ENCODE measurements at regions not wholly inside any gene's neighbourhood (a gene's known extent, or its start where the extent isn't known, plus 50 kb on each side); places are given as distances from the start of the nearest gene placed in this dataset.
"Not testable (repeated sequence)": the region's sequence is repeated elsewhere in the genome, so short reads cannot be mapped to it uniquely, and the experiment has no call there.

DNA sequence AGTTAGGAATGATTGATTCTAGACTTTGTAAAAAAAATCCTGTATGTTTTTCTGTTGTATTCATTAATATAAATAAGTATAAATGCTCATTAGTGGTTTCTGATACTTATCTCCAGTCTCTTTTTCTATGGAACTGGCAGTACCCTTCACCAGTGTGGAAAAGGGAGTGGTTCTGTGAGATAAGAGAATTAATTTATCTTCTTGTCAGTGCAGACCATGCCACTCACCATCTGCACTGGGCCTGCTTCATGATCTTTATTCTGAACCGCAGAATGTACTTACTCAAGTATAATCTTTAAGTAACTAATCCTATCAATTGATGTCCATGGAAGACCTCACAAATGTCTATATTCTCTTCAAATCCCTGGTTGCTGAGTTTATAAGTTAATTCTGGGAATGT, 836.1 kb upstream of the CDH8 start:
- DNase-seq, result no peak

DNA sequence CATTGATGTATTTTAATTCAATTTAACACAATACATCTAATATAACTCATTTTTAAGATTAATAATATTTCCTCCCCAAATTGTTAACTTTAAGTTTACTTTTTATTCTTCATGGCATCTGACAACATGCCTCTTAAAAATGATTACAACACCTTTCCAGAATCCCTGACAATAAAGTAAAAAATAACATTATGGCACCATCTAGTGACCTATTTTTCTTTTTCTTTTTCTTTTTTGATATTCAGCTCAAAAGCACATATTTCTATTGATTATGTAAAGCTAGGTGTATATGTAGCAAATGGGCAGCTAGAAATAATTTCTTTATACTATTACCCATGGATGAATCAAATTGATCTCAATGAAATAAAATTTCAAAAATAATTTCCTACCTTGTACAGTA, 834.3 kb upstream of the CDH8 start:
- DNase-seq, result peak; percentile 9

DNA sequence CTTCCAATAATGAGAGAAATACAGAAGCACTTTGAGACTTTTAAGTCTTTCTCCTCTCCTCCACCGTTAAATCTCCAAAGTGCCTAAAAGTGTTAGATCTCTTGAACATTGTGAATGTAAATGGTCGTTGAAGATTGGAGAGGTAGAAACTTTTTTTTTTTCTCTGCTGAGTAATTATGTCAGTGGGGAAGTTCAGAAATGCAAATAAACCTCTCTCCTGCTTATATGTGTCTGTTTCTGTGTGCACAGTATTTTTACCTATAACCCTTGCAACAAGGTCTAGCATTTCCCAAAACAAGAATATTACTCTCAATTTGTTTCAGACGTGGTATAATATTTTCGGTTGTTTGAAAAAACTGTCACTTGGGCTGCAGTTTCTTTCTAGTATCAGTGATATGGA, 833.6 kb upstream of the CDH8 start:
- DNase-seq, result no peak

DNA sequence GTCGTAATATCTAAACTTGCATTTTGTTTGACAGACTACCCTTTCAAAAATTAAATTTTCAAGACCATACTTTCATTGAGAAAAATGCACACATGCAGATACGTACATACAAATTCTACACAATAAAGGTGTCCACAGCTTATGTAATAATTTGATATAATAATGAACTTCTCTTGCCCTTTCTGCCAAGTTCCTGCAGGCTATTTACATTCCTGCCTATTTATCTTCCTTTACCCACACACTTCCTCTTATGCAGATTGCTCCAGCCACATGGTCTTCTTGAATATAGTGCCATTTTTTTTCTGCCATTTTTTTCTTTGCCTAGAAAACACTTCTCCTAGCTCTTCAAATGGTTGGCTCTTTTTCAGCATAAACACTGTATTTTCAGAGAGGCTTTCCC, 826.9 kb upstream of the CDH8 start:
- DNase-seq, result no peak

DNA sequence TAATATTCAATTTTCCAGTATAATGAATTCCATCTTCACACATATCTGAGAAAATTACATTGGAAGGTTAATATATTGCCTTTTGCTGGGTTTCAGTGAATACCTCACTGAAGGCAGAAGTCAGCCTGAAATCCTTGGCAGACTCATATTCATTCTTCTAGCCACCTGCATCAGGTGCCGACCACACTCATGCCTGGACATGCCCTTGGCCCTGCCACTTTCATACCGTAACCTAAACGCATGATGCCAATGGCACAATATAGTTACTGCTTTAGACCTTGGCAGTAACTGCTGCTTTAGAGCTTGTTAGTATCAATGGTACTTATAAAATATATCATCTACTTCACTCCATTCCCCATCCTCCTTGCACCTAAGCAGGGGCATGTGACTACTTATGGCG, 817.6 kb upstream of the CDH8 start:
- DNase-seq, result no peak

DNA sequence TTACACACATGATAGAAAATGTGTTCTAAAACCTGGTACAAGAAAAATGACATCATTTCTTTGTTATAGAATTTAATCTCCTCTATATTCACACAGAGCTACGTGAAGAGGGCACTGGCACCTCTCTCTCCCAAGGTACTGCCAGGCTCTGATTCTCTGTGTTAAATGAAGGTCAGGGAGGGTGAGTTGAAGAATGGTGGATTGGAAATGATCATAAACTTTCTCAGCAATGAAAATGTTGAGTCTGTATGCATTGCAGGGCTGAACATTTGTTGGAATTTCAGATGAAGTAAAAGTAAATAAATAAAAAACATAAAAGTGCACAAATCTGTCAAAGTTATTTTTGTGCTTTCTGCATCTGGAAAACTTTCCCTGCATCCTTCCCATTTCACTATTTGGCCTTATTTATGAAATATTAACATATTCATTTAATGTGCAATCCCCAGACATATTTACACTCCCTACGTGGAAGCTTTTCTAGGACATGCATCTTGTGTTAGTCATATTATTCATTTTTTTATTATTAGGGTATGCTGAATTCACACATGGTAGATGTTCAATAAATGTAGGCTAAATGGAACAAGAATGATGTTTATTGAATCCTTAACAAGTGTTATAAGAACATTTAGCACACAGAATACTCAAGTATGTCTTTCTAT, 810.3 kb upstream of the CDH8 start:
- DNase-seq, result no peak

DNA sequence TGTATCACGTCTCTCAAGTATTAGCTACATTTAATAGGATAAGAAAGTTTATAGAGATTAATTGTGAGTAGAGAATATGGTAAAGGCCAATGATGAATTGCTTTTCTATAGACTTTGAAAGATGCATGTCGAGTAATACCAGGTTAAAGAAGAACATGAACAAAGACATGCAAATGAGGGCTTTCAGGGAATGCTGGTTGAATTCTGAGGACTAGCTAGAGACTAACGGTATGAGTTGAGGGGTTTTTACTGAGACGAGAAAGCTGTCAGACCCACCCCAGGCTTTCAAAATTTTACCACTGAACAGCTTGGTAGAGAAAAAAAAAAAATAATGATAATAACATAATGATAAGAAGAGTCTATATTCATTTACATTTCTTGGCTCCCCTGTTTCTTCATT, 796.0 kb upstream of the CDH8 start:
- no peak for DNase-seq

DNA sequence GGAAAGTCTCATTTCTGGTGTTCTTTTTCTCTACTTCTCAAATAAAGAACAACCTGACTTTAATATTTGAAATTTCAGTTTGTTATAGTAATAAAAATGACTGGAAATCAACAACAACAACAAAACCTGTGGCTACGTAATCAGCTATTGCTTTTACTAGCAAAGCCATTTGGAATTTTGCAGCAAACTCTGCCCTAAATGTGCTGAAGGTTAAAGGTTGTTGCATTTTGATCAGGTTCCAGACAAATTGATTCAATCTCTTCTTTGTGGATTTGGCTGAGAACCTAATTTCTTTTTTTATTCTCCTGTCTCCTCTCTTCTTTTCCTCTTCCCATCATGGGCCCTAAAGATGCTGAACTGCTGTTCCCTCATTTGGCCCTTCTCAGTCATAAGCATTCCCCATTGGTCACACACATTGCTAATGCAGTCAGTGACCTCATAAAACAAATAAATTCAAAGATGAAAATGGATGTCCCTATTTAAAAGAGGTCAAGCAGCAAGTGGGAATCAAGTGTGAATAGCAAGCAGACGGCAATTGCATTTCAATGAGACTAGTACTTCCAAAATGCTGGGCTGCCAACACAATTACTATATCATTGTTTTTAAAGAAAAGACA, 795.1 kb upstream of the CDH8 start:
- no peak for DNase-seq

DNA sequence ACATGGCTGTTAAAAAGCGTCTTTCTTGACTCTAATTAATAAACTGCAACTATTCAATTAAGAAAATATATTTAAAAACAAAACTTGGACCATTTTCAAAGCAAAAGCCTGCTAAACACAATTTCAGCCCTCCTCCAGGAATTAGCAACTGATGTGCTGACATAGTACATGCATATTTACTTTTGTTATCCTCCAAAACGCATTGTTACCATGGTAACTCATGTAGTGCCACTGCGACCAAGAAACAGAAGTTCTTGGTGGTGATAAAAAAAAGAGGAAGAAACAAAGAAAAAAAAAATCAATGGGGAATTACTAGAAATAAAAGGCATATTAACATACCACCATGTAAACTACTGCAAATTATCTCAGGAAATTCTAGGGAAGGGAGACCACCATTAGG, 793.4 kb upstream of the CDH8 start:
- peak; percentile 44 for DNase-seq

DNA sequence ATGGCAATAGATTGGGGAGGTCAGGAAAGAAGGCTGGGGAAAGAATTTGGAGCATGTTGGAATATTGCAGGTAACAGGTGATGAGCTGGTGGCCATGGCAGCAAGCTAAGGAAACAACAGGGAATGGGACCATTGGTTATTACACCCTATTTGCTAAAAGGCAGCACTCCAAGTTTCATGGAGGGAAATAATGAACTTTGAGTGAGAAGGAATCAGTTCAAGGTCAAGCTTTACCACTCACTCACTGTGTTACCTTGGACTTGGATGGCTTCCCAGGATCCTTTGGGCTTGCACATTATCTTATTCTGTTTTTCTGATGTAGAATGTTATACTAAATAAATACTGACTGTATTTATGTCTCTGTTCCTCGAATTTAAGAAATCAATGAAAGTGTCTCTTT, 792.8 kb upstream of the CDH8 start:
- DNase-seq, result no peak

DNA sequence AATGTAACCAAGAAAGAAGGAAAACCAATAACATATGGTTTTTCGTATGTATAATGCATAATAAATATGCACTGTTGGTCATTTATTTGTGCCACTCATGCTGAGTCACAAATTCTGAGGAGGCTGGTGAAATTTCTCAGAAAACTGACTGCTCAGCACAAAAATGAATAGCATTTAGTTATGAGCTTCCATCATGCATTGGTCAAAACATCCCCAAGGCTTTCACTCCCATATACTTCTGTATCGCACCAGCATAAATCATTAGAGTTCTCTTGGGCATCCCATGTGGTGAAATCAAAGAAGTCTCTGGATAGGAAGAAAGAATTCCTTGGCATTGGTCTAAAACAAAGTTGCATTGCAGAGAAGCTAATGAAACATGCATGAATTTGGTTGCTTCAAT, 785.6 kb upstream of the CDH8 start:
- no peak for DNase-seq

DNA sequence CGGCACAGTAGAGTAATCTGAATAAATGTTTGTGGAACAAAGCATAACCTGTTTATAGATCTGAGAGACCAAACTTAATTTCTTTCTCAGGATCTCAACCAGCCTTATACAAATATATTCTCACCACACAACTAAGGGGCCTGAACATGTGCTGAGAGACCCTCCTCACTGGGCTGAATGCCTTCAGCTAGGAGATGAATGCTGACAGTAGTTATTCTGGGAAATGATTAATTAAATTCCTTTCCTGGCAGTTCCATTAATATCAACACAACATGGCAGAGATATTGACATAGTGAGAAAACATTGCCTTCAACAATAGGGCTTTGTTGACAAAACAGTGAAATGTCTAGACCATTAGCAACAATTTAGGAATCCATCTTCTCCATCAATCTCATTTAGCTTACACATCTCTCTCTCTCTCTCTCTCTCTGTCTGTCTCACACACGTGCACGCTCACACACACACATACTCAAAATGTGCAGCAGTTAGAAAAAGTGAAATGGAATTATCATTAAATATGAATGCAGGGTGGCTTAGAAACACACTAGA, 780.8 kb upstream of the CDH8 start:
- no peak for DNase-seq

DNA sequence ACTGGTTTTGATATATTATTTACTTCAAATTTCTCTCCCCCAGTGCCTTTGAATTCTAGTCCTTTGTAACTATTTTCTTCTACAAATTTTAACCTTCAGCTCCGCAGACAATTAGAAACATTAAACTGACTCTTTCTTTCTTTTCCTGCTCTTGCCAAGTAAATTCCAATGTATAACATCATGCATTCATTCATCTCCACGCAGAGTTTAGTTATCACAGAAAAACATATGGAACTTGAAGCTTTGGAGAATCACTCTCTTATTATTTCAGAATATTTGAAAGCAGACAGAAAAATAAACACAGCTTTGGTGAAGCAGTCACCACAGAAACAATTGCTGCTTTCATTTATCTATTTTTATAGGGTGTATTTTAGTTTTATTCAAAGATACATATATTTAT, 778.7 kb upstream of the CDH8 start:
- peak; percentile 3 for DNase-seq

DNA sequence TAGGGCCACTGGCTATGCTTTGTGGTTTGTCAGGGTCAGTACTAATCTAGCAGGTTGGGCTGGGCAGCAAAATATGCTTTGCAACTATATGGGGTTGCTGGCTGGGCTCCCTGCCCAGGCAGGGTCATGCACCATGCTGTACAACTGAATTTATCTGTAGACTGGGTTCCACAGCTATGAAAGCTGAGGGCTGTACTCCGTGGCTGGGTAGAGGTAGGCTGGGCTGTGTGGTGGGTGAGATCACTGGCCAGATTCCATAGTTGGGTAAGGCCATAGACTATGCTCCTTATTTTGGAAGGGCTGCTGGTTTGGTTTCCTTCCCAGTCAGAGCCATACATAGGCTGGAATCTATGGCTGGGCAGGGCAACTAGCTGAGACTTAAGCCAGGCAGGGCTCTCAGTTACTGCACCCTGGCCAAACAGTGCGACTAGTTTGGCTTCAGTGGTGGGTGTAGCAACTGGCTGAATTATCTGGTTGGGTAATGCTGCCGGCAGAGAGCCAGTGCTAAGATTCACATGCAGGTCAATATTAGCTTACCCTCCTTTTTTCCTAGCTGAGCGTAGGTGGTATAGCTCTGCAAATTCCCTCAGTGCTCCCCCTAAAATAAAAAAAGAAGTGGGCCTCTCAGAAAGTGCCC, 769.1 kb upstream of the CDH8 start:
- DNase-seq, result no peak

DNA sequence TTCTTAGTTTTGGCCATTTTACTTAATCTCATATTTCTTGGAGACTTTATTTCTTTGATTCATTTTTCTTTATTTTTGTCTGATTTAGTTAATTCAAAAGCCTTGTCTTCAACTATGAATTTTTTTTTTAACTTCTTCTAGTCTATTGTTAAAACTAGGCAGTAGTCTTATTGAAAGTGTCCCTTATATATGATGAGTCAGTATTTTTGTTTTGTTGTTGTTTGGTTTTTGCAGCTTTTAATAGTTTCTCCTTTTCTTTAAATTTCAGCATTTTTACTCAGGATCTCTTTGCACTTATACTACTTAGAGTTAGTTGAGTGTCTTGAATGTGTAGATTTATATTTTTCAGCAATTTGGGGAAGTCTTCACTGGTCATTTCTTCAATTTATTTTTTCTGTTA, 758.5 kb upstream of the CDH8 start:
- no peak for DNase-seq

DNA sequence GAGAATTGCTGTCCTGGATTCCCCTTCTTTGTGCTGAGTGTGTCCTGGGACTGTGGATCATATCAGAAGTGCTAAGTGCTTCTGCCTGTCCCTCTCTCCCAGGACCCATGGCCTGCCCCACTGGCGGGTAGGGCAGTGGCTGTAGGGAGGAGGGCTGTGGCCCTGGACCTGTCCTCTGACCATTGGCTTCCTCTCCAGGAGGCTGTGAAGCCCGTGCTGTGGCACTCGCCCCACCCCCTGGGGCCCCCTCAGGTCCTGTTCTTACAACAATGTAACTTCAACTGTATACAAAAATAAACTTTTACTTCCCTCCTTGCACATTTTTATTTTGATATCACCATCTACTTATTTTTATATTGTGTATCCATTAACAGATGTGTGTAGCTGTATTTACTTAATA, 743.8 kb upstream of the CDH8 start:
- not testable (repeated sequence) for DNase-seq

DNA sequence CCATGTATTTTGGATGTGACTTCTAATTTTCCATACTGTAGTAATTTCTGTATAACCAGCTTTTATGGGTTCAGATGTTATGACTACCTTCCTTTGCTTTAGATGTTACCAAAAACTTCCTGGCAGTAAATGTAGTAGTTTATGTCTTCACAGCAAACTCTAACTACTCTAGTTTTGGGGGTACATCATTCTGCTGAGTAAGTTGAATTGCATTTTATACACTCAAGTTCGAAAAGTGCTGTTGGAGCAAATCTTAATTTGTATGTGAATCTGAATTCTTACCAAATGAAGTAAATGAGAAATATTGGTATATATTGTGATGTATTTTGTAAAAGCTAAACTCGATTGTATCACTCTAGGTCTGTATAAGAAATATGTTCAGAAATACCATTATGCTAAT, 728.3 kb upstream of the CDH8 start:
- DNase-seq, result no peak

DNA sequence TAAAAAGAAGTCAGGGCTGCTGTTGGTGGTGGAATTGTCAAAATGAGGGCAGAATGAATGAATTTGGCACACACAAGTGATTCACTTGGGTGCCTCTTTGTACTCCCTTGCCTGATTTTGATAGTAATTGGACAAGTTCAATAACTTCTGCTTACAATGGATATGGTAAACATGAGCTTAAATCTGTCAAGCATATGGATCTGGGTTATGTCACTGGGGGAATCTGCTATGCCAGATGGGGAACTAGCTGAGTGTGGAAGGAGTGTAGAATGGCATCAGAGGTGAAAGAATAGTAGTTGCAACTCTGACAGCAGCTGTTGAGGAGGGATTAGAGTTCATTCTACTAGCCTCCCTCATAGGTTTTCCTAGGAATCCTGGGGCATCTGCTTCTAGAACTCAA, 724.2 kb upstream of the CDH8 start:
- peak; percentile 5 for DNase-seq

DNA sequence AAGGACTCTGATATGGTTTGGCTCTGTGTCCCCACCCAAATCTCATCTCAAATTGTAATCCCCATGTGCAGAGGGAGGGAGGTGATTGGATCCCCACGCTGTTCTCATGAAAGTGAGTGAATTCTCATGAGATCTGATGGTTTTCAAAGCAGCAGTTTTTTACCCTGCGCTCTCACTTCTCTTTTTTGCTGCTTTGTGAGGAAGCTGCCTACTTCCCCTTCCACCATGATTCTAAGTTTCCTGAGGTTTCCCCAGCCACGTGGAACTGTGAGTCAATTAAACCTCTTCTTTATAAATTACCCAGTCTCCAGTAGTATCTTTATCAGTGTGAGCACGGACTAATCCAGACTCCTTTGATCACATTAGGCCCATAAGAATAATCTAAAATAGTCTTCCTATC, 719.7 kb upstream of the CDH8 start:
- DNase-seq, result no peak

DNA sequence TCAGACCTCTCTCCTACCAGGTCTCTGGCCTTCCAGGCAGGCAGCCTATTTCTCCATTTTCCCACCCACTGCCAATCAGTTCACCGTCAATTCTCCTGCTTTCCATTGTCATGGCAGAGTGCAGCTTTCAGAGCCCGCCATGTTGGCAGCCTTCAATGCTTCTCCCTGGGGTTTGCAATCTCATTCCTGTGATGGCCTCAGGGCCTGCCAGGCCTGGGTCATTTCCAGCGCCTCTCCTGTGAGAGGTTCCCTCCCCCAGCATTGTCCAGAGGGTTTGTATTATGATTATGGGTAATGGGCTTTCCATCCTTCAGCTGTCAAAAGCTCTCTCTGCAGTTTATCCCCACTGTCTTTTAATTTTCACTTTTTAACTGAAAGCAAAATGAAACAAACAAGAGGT, 716.6 kb upstream of the CDH8 start:
- no peak for DNase-seq

DNA sequence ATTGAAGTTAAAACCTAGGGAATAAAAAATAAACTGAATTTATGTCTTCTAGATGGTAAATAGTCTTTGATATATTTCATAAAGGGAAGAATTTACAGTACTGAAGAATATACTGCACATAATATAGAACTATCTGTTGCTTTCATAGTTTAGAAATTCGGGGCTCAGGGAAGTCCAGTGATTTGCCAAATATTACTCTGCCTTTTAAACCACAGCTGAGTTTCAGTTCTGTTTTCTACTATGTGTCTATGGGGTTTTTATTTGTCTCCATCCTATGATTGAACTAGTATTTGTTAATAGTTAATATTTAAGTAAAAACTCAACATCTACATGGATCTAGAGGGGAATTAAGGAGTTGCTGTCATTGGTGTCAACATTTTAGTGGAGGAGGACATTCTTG, 715.0 kb upstream of the CDH8 start:
- DNase-seq, result no peak

DNA sequence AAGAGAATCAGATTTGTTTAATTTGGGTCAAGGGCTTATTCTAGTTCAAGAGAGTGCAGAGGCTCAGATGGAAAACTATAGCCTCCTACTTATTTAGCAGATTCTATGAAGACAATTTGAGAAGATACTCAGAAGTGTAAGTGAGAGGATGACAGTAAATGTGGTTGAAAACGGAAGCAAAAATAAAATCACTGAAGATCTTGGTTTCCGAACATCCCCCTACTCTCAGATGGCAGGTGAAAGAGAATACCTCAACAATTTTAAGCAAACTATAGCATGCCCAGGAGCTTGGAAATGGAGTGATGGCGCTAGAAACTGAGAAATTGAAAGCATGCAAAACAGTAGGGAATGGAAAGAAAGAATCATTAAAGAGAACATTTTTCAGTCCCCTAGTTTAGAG, 705.5 kb upstream of the CDH8 start:
- DNase-seq, result no peak

DNA sequence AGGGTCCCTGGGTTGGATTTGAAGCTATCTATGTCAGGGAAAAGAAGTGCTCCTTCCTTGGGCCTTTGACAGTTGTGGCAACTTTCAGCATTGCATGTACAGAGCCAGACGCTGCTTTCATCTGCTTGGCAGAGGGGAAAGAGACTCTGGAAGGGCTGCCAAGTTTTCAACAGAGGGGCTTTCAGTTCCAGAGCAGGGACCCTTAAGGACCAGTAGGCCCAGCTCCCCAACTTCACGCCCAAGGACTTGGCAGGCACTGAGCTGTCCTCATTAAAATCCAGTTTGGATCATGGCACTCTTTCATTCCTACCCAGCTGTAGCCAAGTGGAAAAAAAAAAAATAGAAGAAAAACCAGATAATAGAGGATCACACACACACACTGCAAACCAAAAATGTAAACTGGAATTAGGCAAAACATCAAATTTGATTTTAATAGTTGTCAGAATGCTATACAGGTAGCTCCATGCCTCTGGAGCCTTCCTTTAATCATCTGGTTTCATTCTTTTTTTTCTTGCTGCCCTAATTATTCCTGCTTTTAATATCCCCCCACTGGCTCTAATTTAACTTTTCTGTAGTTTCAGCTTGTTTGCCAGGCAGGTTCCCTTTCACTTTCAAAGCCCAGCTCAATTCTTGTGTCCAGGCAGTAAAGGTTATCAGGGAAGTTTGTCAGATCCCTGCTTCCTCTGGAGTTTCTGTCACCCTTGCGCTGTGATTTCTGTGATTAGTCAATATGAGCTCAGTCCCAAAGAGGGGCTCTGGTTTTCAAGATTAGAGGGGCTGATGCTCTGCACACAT, 702.6 kb upstream of the CDH8 start:
- peak; percentile 82 for DNase-seq

Measured in tongue (tissue), 1 donor.